ENCODE measurements at regions not wholly inside any gene's neighbourhood (a gene's known extent, or its start where the extent isn't known, plus 50 kb on each side); places are given as distances from the start of the nearest gene placed in this dataset.

- no peak for TF ChIP-seq EZH2 (IDR thresholded peaks at IDR 0.05)
- TF ChIP-seq CTCF (IDR thresholded peaks at IDR 0.05), result no peak
- no peak for TF ChIP-seq EZH2phosphoT487 (IDR thresholded peaks at IDR 0.05)
Observed at GRCh38 chr11:80097146-80097545, 656.3 kb upstream of the TENM4 start.

Measured in neural progenitor cell (in vitro differentiated cells).